HCT116 (cell line): ENCODE measurements at regions not wholly inside any gene's neighbourhood (a gene's known extent, or its start where the extent isn't known, plus 50 kb on each side); places are given as distances from the start of the nearest gene placed in this dataset.

Source experiments
- EGR1 ChIP-seq: IDR thresholded peaks from 2 replicates; pipeline ENCODE4 v1.6.1; 2012; ENCODE audit warnings: low read depth
- EZH2phosphoT487 ChIP-seq: fragments of 200-600 bp; IDR thresholded peaks from 2 replicates; pipeline ENCODE4 v1.6.1; 2018; ENCODE audit warnings: antibody characterized with exemption, borderline replicate concordance
- POLR2A ChIP-seq: IDR thresholded peaks from 2 replicates; pipeline ENCODE4 v1.7.0; 2011; ENCODE audit warnings: borderline replicate concordance; ENCODE audit not compliant: insufficient read depth, insufficient read length; ENCODE audit errors: extremely low read depth
- YY1 ChIP-seq: IDR thresholded peaks from 2 replicates; pipeline ENCODE4 v1.6.1; 2011; ENCODE audit warnings: low read length, low read depth, moderate library complexity, mild to moderate bottlenecking; ENCODE audit not compliant: insufficient replicate concordance; ENCODE audit errors: extremely low read depth
- ZNF274 ChIP-seq: fragments of 200-500 bp; sonication (Bioruptor generic); IDR thresholded peaks from 2 replicates; pipeline ENCODE4 v1.6.1; 2014; ENCODE audit warnings: mild to moderate bottlenecking, low read depth, low read length, inconsistent platforms
- TF ChIP-seq, protein P1 (sequence below), 3 experiments: fragments of 200-600 bp in 1 of 3; sonication (generic) in 1 of 3; IDR thresholded peaks in 2 of 3; conservative IDR thresholded peaks in 1 of 3; 2 replicates each; pipeline ENCODE4 v1.5.1; 2012 to 2017; ENCODE audit warnings: low read depth in 2 of 3, low read length in 2 of 3, antibody characterized with exemption in 1 of 3, borderline replicate concordance in 1 of 3, control low read depth in 1 of 3, mild to moderate bottlenecking in 1 of 3, mixed read lengths in 1 of 3, mixed run types in 1 of 3, moderate library complexity in 1 of 3; ENCODE audit not compliant: insufficient read depth in 1 of 3

DNA sequence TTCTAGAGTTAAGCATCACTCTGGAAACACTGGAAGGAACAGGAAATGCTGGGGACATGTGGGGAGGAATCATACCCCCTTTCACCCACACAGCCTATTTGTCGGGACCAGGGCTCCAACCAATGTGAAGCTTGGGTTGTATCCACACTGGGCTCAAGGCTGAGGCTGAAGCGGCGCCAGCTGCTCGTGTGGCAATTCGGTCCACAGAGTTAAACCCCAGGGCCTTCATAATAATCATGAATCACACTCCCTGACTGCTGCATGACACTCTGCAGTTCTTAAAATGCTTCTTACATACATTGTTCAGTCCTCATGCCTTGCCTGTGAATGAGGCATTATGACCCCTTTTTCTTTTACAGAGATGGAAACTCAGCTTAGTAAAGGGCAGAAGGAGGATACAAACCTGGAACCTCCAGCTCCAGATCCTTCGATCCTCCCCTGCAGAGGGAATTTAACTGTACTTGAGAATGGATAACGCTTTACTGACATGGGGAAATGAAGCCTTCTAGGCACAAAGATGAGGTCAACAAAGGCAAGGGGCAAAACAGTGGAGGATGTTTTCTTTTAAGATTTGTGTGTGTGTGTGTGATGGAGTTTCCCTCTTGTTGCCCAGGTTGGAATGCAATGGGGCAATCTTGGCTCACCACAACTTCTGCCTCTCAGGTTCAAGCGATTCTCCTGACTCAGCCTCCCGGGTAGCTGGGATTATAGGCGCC lies 72.7 kb downstream of the SOX9 start:
- TF ChIP-seq YY1 (no peak), POLR2A (no peak), EGR1 (no peak), ZNF274 (no peak), EZH2phosphoT487 (no peak)
- TF ChIP-seq, protein P1, sequence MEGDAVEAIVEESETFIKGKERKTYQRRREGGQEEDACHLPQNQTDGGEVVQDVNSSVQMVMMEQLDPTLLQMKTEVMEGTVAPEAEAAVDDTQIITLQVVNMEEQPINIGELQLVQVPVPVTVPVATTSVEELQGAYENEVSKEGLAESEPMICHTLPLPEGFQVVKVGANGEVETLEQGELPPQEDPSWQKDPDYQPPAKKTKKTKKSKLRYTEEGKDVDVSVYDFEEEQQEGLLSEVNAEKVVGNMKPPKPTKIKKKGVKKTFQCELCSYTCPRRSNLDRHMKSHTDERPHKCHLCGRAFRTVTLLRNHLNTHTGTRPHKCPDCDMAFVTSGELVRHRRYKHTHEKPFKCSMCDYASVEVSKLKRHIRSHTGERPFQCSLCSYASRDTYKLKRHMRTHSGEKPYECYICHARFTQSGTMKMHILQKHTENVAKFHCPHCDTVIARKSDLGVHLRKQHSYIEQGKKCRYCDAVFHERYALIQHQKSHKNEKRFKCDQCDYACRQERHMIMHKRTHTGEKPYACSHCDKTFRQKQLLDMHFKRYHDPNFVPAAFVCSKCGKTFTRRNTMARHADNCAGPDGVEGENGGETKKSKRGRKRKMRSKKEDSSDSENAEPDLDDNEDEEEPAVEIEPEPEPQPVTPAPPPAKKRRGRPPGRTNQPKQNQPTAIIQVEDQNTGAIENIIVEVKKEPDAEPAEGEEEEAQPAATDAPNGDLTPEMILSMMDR (IDR thresholded peaks at IDR 0.05 in 2 of 3, conservative IDR thresholded peaks at IDR 0.05 in 1 of 3; ENCODE audit: borderline replicate concordance in 1 of 3, insufficient read depth in 1 of 3, low read depth in 2 of 3, low read length in 2 of 3), result no peak
